CD4-positive, alpha-beta T cell treated with Interleukin-1 beta for 1 hour (primary cell): ENCODE measurements at regions not wholly inside any gene's neighbourhood (a gene's known extent, or its start where the extent isn't known, plus 50 kb on each side); places are given as distances from the start of the nearest gene placed in this dataset.

Source experiments
- DNase-seq, 2 donors: peaks; one replicate each; pipeline ENCODE4 v3.0.0-alpha.2; 2020 to 2022

GRCh38 chr2:220956429-220956828 is 615.7 kb downstream of the EPHA4 start:
- DNase-seq, result no peak

GRCh38 chr2:220959391-220959802 is 612.7 kb downstream of the EPHA4 start:
- no peak for DNase-seq

GRCh38 chr2:220961143-220961860 is 610.8 kb downstream of the EPHA4 start:
- no peak for DNase-seq

GRCh38 chr2:220962556-220962955 is 609.5 kb downstream of the EPHA4 start:
- no peak for DNase-seq

GRCh38 chr2:220963076-220963475 is 609.0 kb downstream of the EPHA4 start:
- DNase-seq, result no peak

GRCh38 chr2:220963930-220964329 is 608.2 kb downstream of the EPHA4 start:
- DNase-seq, result no peak

- no peak for DNase-seq
These were observed 605.5 kb downstream of the EPHA4 start for GRCh38 chr2:220966636-220967035.

GRCh38 chr2:220969348-220969747 is 602.8 kb downstream of the EPHA4 start:
- DNase-seq, result no peak

- DNase-seq, result no peak
These were observed 591.0 kb downstream of the EPHA4 start for GRCh38 chr2:220980966-220981675.

- no peak for DNase-seq
These were observed 590.2 kb downstream of the EPHA4 start for GRCh38 chr2:220981926-220982325.

- DNase-seq, result no peak
These were observed 586.5 kb downstream of the EPHA4 start for GRCh38 chr2:220985561-220985960.

- no peak for DNase-seq
These were observed 584.3 kb downstream of the EPHA4 start for GRCh38 chr2:220987839-220988238.

GRCh38 chr2:220991972-220992371 is 580.1 kb downstream of the EPHA4 start:
- no peak for DNase-seq

GRCh38 chr2:220994846-220995245 is 577.3 kb downstream of the EPHA4 start:
- no peak for DNase-seq

- DNase-seq, result no peak
These were observed 576.5 kb downstream of the EPHA4 start for GRCh38 chr2:220995581-220995980.

GRCh38 chr2:220998156-220998555 is 573.9 kb downstream of the EPHA4 start:
- no peak for DNase-seq

GRCh38 chr2:220999356-220999755 is 572.7 kb downstream of the EPHA4 start:
- no peak for DNase-seq

- no peak for DNase-seq
These were observed 570.7 kb downstream of the EPHA4 start for GRCh38 chr2:221001381-221001801.

GRCh38 chr2:221002101-221002685 is 569.9 kb downstream of the EPHA4 start:
- DNase-seq, result no peak

GRCh38 chr2:221005338-221005737 is 566.8 kb downstream of the EPHA4 start:
- DNase-seq, result no peak

- no peak for DNase-seq
These were observed 566.0 kb downstream of the EPHA4 start for GRCh38 chr2:221006084-221006483.

GRCh38 chr2:221016551-221016950 is 555.6 kb downstream of the EPHA4 start:
- no peak for DNase-seq

GRCh38 chr2:221018262-221018661 is 553.8 kb downstream of the EPHA4 start:
- DNase-seq, result no peak

GRCh38 chr2:221019668-221020067 is 552.4 kb downstream of the EPHA4 start:
- DNase-seq, result no peak
